Neural cell (in vitro differentiated cells): ENCODE measurements at regions not wholly inside any gene's neighbourhood (a gene's known extent, or its start where the extent isn't known, plus 50 kb on each side); places are given as distances from the start of the nearest gene placed in this dataset.

ENCODE experiments used
- H2AFZ ChIP-seq: fragments of 200-600, 300-800 bp; sonication (generic), shearing (Covaris generic); 2 replicates; pipeline ENCODE4 v1.6.0; 2014; ENCODE audit warnings: low read depth, mild to moderate bottlenecking, antibody characterized with exemption, low read length, moderate library complexity
- H3F3A ChIP-seq: fragments of 200-600 bp; shearing (Covaris generic); 2 replicates; pipeline ENCODE4 v1.6.1; 2016; ENCODE audit warnings: mild to moderate bottlenecking, moderate library complexity, mixed read lengths, antibody characterized with exemption, low read length; ENCODE audit not compliant: insufficient read depth, poor library complexity, severe bottlenecking
- H3K27ac ChIP-seq: fragments of 200-600, 300-800 bp; sonication (generic), shearing (Covaris generic); 2 replicates; pipeline ENCODE4 v1.5.1; 2014; ENCODE audit warnings: mild to moderate bottlenecking, low read length, moderate library complexity
- H3K27me3 ChIP-seq: fragments of 300-800, 200-600 bp; sonication (generic), shearing (Covaris generic); 2 replicates; pipeline ENCODE4 v1.6.0; 2014; ENCODE audit warnings: mild to moderate bottlenecking, low read depth, low read length, moderate library complexity; ENCODE audit not compliant: insufficient read depth
- H3K36me3 ChIP-seq: fragments of 300-800, 200-600 bp; sonication (generic), shearing (Covaris generic); 2 replicates; pipeline ENCODE4 v1.5.1; 2014; ENCODE audit warnings: mild to moderate bottlenecking, antibody characterized with exemption, low read length, moderate library complexity; ENCODE audit not compliant: insufficient read depth
- H3K4me2 ChIP-seq: fragments of 300-800, 200-600 bp; sonication (generic), shearing (Covaris generic); 2 replicates; pipeline ENCODE4 v1.6.0; 2014; ENCODE audit warnings: mild to moderate bottlenecking, low read length
- H3K4me3 ChIP-seq: fragments of 300-800, 200-600 bp; sonication (generic), shearing (Covaris generic); 2 replicates; pipeline ENCODE4 v1.5.1; 2014; ENCODE audit warnings: mild to moderate bottlenecking, low read length, moderate library complexity
- H3K79me2 ChIP-seq: fragments of 200-600 bp; shearing (Covaris generic); replicated peaks from 2 replicates; pipeline ENCODE4 v1.6.0; 2014; ENCODE audit warnings: mild to moderate bottlenecking, low read length, moderate library complexity; ENCODE audit not compliant: insufficient read depth
- H3K9ac ChIP-seq: fragments of 300-800, 200-600 bp; sonication (generic), shearing (Covaris generic); 2 replicates; pipeline ENCODE4 v1.6.1; 2016; ENCODE audit warnings: mild to moderate bottlenecking, low read length, mixed read lengths
- H3K9me2 ChIP-seq: fragments of 200-600 bp; shearing (Covaris generic); 2 replicates; pipeline ENCODE4 v1.6.1; 2016; ENCODE audit warnings: mild to moderate bottlenecking, low read length, mixed read lengths; ENCODE audit not compliant: insufficient read depth
- H3K9me3 ChIP-seq: fragments of 200-600, 300-800 bp; sonication (generic), shearing (Covaris generic); 2 replicates; pipeline ENCODE4 v1.6.1; 2016; ENCODE audit warnings: mild to moderate bottlenecking, mixed run types, low read length, moderate library complexity, mixed read lengths
- H4K20me1 ChIP-seq: fragments of 200-600 bp; shearing (Covaris generic); 2 replicates; pipeline ENCODE4 v1.6.1; 2016; ENCODE audit warnings: mild to moderate bottlenecking, mixed run types; ENCODE audit not compliant: insufficient read depth
- CTCF ChIP-seq: fragments of 450-650 bp; IDR thresholded peaks from 2 replicates; pipeline ENCODE4 v1.5.1; 2014; ENCODE audit warnings: antibody characterized with exemption, mild to moderate bottlenecking, moderate library complexity; ENCODE audit not compliant: poor library complexity, severe bottlenecking
- EP300 ChIP-seq: fragments of 450-650 bp; conservative IDR thresholded peaks from 2 replicates; pipeline ENCODE4 v1.6.1; 2014; ENCODE audit warnings: antibody characterized with exemption, mild to moderate bottlenecking, moderate library complexity; ENCODE audit not compliant: poor library complexity, severe bottlenecking
- EZH2 ChIP-seq: fragments of 200-600, 300-800 bp; shearing (Covaris generic), sonication (generic); IDR thresholded peaks from 2 replicates; pipeline ENCODE4 v1.6.1; 2014; ENCODE audit warnings: antibody characterized with exemption, low read length, borderline replicate concordance, mild to moderate bottlenecking; ENCODE audit not compliant: insufficient read depth, poor library complexity, severe bottlenecking
- MXI1 ChIP-seq: fragments of 450-650 bp; conservative IDR thresholded peaks from 2 replicates; pipeline ENCODE4 v1.6.1; 2014; ENCODE audit warnings: antibody characterized with exemption, mild to moderate bottlenecking; ENCODE audit not compliant: poor library complexity, severe bottlenecking
- POLR2AphosphoS5 ChIP-seq: IDR thresholded peaks from 2 replicates; pipeline ENCODE4 v1.6.1; 2012
- RAD21 ChIP-seq: fragments of 450-650 bp; conservative IDR thresholded peaks from 2 replicates; pipeline ENCODE4 v1.6.1; 2014; ENCODE audit warnings: antibody characterized with exemption, mild to moderate bottlenecking, moderate library complexity
- REST ChIP-seq: IDR thresholded peaks from 2 replicates; pipeline ENCODE4 v1.6.1; 2012; ENCODE audit warnings: borderline replicate concordance
- SMC3 ChIP-seq: fragments of 450-650 bp; conservative IDR thresholded peaks from 2 replicates; pipeline ENCODE4 v1.6.1; 2014; ENCODE audit warnings: antibody characterized with exemption, mild to moderate bottlenecking, moderate library complexity; ENCODE audit not compliant: poor library complexity
- TAF1 ChIP-seq: IDR thresholded peaks from 2 replicates; pipeline ENCODE4 v1.6.1; 2012; ENCODE audit warnings: low read depth

- Histone ChIP-seq H2AFZ (no peak overlapping the region), H3K9me2 (no peaks in the 10 kb centered on the region), H3K27me3 (no peaks in the 10 kb centered on the region), H3K4me2 (no peak overlapping the region), H4K20me1 (no peaks in the 10 kb centered on the region), H3K79me2 (no peaks in the 10 kb centered on the region), H3K4me3 (no peak overlapping the region), H3K9me3 (no peaks in the 10 kb centered on the region), H3K27ac (no peak overlapping the region), H3K9ac (no peak overlapping the region), H3K36me3 (no peaks in the 10 kb centered on the region), H3F3A (no peaks in the 10 kb centered on the region)
- no peak for TF ChIP-seq CTCF
- TF ChIP-seq REST = no peak
- no peak for TF ChIP-seq EZH2
- no peak for TF ChIP-seq SMC3
- TF ChIP-seq POLR2AphosphoS5 = no peak
- no peak for TF ChIP-seq RAD21
- no peak for TF ChIP-seq EP300
- TF ChIP-seq MXI1 = no peak
- TF ChIP-seq TAF1 = no peak
These were observed 535.8 kb downstream of the TBL1XR1 start for GRCh38 chr3:176661432-176661964.

- Histone ChIP-seq H3K9me3 (peaks cover 6% of the 10 kb centered on the region), H3F3A (no peaks in the 10 kb centered on the region), H3K9me2 (no peaks in the 10 kb centered on the region), H3K9ac (no peak overlapping the region), H3K27me3 (no peaks in the 10 kb centered on the region), H3K36me3 (no peaks in the 10 kb centered on the region), H3K27ac (no peak overlapping the region), H3K79me2 (no peaks in the 10 kb centered on the region), H4K20me1 (no peaks in the 10 kb centered on the region), H3K4me3 (no peak overlapping the region), H3K4me2 (no peak overlapping the region), H2AFZ (no peak overlapping the region)
- TF ChIP-seq TAF1 = no peak
- no peak for TF ChIP-seq REST
- TF ChIP-seq EZH2 = no peak
- no peak for TF ChIP-seq SMC3
- TF ChIP-seq MXI1 = no peak
- no peak for TF ChIP-seq POLR2AphosphoS5
- TF ChIP-seq RAD21 = no peak
- no peak for TF ChIP-seq EP300
- no peak for TF ChIP-seq CTCF
These were observed 541.7 kb downstream of the TBL1XR1 start for GRCh38 chr3:176655404-176656094.
